HG02623 (cell line): ENCODE measurements at regions not wholly inside any gene's neighbourhood (a gene's known extent, or its start where the extent isn't known, plus 50 kb on each side); places are given as distances from the start of the nearest gene placed in this dataset.

Experiments
- ATAC-seq: cut with Tn5 transposase; IDR thresholded peaks from one replicate; pipeline ENCODE4 v1.9.1; 2021; ENCODE audit warnings: moderate library complexity; ENCODE audit not compliant: unreplicated experiment

DNA sequence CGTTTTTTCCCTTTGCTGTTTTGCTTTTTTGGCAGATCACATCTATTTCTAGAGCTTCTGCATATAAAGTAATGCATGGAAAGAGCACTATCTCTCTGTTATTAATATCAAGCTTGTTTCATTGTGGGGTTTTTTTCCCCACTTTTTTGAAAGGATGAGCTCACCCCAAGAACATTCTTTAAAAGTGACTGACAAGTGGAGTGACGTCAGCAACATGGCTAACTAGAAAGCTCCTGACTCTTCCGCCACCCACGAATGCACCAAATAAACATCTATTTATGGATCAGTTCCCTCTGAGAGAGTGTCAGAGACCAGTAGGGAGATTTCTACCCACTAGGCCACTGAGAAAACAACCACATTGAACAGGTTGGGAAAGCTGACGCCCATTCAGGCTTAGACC, 445.4 kb downstream of the GALC start:
- ATAC-seq = no peak

DNA sequence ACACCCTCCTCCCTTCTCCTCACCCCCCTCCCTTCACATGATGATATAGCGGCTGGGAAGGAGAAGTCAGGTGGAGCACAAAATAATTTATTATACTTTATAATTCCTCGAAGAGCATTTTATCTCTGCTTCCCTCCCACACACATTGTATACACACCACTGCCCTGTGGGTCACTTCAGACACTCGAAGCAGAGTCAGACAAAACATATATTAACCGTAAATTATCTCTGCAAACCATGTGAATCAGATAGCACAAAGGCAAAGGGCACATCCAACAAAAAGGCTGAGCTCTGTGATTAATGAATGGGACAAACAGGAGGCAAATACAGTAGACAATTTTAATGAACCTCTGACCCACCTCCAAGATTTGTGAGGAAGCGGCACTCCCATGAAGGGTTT, 450.7 kb downstream of the GALC start:
- no peak for ATAC-seq

- ATAC-seq = no peak
Observed at GRCh38 chr14:87540339-87540738, 452.6 kb downstream of the GALC start.

DNA sequence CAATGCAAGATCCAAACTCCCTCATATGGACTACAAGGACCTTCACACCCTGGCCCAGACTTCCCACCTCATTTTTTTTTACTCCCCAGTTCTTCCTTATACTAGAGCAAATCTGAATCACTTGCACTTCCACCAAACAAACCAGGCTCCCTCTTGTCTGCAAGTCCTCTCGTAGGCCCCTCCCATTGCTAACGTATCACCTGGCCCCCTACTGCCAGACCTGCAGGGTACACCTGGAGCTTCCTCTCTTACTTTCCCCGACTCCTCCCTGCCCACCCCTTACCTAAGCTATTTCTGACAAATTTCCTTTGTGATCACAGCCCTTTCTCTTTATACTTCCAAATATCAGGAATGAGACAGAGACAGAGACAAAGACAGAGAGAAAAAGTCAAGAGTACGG, 463.9 kb downstream of the GALC start:
- no peak for ATAC-seq

DNA sequence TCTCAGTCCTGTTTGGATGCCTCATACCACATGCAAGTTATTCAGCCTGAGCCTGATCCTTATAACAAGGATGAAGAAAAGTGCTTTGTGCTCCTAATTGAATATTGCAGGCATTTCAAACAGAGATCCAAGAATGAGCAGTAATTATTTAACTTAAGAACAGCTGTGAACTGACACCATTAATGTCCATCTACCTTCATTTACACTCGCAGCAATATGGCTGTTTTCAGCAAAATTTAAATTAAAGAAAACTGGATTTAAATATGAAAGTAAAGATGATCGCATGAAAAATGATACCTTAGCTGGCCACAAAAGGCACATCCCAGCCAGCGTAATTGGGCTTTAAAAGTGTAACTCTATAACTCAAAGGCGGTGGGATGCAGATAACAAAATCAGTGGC, 466.3 kb downstream of the GALC start:
- no peak for ATAC-seq

DNA sequence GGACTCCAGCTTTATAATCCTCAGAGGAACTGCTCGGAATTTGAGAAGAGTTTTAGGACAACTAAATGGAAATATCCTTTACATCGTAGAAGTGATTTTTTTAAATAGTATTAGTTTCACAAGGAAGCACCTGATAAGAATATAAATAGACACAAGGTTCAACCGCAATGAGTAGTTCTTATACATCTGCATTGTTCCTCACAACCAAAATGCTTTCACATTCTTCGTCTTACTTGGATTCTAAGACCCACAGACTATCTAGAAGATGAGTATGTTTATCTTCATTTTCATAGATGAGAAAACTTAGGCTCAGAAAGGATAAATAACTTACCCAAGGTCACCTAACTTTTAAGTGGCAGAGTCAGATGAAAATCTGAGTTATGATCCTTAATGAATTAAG, 469.0 kb downstream of the GALC start:
- no peak for ATAC-seq

DNA sequence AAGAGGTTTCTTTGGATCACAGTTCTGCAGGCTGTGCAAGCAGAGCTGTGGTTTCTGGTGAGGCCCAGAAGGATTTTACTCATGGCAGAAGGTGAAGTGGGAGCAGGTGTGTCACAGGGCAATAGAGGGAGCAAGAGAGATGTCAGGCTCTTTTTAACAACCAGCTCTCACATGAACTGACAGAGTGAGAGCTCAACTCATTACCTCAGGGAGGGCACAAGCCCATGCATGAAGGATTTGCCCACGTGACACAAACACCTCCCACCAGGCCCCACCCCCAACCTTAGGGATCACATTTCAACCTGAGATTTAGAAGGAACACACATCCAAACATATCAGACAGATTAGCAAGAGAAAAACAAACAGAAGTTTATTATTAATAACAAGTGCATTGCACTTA, 470.4 kb downstream of the GALC start:
- no peak for ATAC-seq

- no peak for ATAC-seq
Observed at GRCh38 chr14:87508333-87508732, 484.6 kb downstream of the GALC start.

DNA sequence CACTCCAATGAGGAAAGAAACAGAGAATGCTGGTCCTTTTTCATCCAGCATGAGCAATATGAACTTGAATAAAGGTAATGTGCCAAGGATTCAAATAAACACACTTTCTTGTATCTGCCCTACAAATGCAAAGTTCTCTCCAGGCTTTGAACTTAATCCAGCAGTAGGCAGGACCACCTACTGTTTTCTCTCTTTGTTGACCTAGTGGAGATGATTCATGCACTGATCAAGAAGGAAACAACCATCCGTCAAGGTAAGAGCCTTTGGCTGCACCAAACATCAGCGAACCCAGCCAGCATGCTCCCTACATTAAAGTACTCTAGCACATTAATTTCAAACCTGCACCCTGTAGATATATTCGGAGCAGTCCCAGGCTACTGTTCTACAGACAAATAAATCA, 489.3 kb downstream of the GALC start:
- ATAC-seq = no peak

- ATAC-seq = no peak
Observed at GRCh38 chr14:87497301-87497700, 495.7 kb downstream of the GALC start.

DNA sequence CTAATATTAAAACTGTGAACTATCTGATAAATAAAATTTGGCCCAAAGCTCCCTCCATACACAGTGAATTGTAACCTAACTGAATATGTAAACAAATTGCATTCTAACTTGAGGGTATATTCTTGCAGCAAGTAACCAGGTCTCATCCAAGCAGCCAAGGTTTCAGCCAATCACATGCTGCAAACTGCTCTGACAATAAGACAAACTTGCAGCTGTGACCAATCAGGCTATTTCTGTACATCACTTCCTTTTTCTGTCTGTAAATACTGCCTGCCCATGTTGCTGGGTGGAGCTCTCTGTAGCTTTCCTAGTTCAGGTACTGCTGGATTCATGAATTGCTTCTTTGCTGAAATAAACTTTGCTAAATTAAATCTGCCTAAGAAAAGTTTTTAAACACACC, 499.0 kb downstream of the GALC start:
- ATAC-seq = no peak

DNA sequence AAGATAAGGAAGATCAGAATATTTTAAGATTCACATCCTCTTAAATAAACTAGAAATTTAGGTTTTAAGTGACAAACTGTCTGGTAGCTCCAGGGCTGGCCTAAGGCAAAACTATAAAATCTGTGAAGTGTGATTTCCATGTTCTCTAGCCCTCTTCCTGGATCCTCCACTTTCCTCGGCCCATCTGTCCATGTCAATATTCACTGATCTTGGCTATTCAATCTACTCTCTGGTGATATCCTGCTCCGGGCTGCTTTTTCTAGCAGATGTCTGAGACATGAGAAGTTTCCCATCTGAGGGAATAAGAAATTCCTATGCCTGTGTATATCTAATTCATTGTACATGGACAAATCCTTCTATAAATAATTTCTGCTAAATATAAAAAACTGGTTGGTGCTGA, 500.4 kb downstream of the GALC start:
- no peak for ATAC-seq

DNA sequence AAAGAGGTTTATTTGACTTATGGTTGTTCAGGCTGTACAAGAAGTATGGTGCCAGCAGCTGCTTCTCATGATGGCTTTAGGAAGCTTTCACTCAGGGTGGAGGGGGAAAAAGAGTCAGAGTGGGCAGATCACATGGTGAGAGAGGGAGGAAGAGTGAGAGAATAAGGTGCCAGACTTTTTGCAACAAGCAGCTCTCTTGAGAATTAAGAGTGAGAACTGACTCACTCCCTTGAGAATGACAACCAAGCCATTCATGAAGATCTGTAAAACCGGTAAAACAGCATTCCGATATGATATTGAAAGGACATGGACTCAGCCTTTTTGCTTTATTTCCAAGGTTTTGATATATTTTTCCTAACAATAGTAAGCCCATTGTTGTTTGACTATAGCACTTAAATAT, 501.2 kb downstream of the GALC start:
- no peak for ATAC-seq

DNA sequence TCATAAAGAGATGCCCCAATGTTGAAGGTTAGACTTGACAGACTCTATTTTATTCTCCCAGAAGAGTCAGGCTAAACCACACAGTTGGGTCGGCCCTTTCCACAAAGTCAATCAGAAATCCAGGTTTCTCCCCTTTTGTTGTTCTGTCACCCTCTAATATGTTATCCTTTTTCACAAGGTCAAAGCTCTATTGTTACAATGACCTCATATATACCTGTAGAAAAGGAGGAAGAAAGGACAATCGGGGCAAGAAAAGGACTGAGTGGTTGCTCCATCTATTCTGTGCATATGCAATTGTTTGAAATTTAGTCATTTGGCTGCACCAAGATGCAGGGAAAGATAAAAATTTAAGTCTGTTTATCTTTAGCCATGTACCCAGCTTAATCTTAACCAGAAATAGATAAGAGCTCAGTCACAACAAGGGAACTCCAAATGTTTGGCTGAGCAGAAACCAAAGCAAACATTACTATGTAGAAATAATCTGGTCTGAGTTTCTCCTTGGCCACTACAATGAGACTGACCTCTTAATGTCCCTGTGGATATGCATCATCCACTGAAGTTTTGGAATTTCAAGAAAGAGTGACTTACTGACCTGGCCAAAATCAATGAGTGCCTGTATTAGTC, 503.7 kb downstream of the GALC start:
- no peak for ATAC-seq

DNA sequence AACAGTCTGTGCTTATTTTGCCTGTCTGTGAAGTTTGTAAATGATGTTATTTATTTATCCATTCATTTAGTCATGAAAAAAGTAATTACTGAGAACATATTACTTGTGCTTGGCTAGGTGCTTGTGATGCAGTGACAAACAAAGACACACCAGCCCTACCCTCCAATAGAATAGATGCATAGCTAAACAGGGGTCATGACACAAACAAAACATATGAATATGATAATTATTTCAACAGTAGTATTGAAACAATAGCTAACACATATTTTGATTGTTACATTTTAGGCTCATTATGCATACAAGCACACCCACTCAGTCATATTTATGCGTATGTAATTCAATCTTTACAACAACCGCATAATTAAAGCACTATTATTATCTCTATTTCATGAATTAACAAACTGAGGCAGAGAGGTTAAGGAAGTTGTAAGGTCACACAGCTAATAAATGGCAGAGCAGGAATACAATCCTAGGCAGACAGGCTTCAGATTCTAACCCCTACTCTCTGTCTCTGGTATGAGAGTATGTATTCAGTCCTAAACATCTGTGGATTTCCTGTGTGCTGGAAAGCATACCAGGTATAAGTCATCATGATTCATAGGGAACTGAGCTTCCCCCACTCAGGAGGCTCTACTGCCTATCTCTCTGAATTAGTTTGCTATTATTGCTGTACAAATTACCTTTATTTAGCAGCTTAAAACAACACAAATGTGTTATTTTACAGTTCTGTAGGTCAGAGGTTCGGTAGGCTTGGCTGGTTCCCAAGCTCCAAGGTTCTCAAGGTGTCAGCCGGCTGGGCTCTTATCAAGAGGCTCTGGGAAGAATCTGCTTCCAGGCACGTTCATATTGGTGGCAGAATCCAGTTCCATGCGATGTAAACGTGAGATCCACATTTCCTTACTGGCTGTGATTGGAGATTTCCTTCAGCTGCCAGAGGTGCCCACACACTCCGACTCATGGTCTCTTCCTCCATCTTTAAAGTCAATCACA, 509.4 kb downstream of the GALC start:
- no peak for ATAC-seq

GRCh38 chr14:87468531-87468930, 524.5 kb downstream of the GALC start:
- no peak for ATAC-seq

DNA sequence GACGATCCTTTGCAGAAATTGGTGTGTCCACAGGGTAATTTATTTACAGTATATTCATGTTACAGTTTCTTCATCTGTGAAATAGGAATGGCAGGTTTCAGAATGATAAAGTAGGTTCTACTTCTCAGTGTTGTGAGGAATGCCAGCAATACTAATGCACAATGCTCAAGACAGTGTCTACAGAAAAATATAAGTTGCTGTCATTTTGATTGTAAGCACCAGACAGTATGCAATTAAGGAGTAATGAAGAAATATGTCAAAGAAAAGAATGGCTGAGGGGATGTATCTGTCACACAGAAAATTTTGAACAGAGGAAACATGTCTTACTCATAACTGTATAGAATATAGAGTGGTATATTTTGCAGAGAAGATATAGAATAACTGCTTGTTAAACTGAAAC, 525.4 kb downstream of the GALC start:
- ATAC-seq = no peak

- ATAC-seq = no peak
Observed at GRCh38 chr14:87465770-87466169, 527.2 kb downstream of the GALC start.

DNA sequence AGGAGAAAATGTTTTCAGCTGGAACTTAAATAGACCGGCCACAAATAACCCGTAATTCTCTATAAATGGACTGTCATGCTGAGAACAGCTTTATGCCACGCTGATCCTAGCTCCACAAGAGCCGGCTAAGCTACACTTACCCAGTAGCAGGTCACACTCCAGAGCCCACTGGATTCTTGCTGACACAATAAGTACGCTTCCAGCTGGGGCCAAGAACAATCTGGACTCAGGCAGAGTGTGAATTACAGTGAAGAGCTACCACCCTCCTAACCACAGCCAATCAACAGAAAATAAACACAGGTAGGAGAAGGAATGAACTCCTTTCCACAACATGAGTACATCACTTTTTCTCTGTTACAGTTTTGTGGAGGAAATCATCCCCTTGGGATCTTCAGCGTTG, 531.3 kb downstream of the GALC start:
- no peak for ATAC-seq

- ATAC-seq = no peak
Observed at GRCh38 chr14:87457720-87458119, 535.3 kb downstream of the GALC start.

DNA sequence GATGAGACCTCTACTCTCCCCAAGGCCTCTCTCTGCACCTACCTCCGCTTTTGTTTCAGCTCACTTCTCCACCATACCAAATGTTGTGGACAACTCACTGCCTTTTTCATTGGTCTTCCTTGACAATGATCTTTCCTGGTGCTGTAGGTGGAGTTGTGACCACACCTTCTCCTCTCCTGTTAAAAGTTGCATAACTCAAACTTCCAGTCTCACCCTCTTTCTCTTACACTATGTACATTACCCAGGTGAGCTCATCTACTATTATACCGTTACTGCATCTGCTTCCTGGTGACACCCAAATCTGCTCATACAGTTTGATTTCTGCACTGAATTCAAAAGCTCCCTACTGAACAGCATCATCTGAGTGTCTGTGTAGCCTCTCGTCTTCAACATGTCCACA, 542.8 kb downstream of the GALC start:
- no peak for ATAC-seq

DNA sequence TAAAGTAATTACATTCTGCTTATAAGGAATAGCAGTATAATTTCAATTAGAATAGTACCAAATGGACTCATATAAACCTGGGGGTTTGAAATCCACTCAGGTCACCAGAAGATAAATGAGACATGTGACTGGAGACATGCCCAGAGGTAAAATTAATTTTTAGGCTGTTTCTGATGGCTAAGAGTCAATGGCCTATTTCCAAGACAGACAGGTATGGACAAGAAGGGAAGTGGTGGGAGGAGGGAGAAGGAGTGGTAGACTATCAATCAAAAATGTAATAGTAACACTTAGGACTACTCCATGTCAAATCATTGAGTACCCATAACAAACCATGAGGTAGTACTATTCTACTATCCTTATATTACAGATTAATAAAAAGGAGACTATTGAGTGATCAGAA, 544.0 kb downstream of the GALC start:
- no peak for ATAC-seq
